GM23248 (cell line): ENCODE measurements at regions not wholly inside any gene's neighbourhood (a gene's known extent, or its start where the extent isn't known, plus 50 kb on each side); places are given as distances from the start of the nearest gene placed in this dataset.

Experiments used
- DNase-seq: peaks from one replicate; pipeline ENCODE4 v3.0.0-alpha.2; 2015
- H2AFZ ChIP-seq: fragments of 200-600 bp; sonication (generic); 2 replicates; pipeline ENCODE4 v1.6.1; 2016; ENCODE audit warnings: antibody characterized with exemption
- H3F3A ChIP-seq: fragments of 200-600 bp; sonication (generic); 2 replicates; pipeline ENCODE4 v1.6.1; 2016; ENCODE audit warnings: mild to moderate bottlenecking, antibody characterized with exemption, mixed run types; ENCODE audit not compliant: insufficient read depth
- H3K27ac ChIP-seq: fragments of 200-600 bp; sonication (generic); 2 replicates; pipeline ENCODE4 v1.5.1; 2016; ENCODE audit warnings: mild to moderate bottlenecking
- H3K27me3 ChIP-seq: fragments of 200-600 bp; sonication (generic); replicated peaks from 2 replicates; pipeline ENCODE4 v1.6.1; 2016; ENCODE audit warnings: mild to moderate bottlenecking; ENCODE audit not compliant: insufficient read depth
- H3K36me3 ChIP-seq: fragments of 200-600 bp; sonication (generic); 2 replicates; pipeline ENCODE4 v1.6.1; 2016; ENCODE audit warnings: low read depth, mild to moderate bottlenecking
- H3K4me1 ChIP-seq: fragments of 200-600 bp; sonication (generic); 2 replicates; pipeline ENCODE4 v1.6.1; 2016; ENCODE audit warnings: mild to moderate bottlenecking; ENCODE audit not compliant: insufficient read depth
- H3K4me2 ChIP-seq: fragments of 200-600 bp; sonication (generic); one replicate; pipeline ENCODE4 v1.6.1; 2016; ENCODE audit warnings: mild to moderate bottlenecking; ENCODE audit not compliant: unreplicated experiment
- H3K4me3 ChIP-seq: fragments of 200-600 bp; sonication (generic); 2 replicates; pipeline ENCODE4 v1.5.1; 2016; ENCODE audit warnings: mild to moderate bottlenecking
- H3K79me2 ChIP-seq: fragments of 200-600 bp; sonication (generic); 2 replicates; pipeline ENCODE4 v1.6.1; 2016; ENCODE audit warnings: mild to moderate bottlenecking; ENCODE audit not compliant: insufficient read depth
- H3K9ac ChIP-seq: fragments of 200-600 bp; sonication (generic); 2 replicates; pipeline ENCODE4 v1.6.1; 2016; ENCODE audit warnings: mild to moderate bottlenecking
- H3K9me2 ChIP-seq: fragments of 200-600 bp; sonication (generic); 2 replicates; pipeline ENCODE4 v1.6.1; 2016; ENCODE audit warnings: mixed run types, mild to moderate bottlenecking, moderate library complexity; ENCODE audit not compliant: insufficient read depth
- H3K9me3 ChIP-seq: fragments of 200-600 bp; sonication (generic); one replicate; pipeline ENCODE4 v1.6.1; 2017; ENCODE audit warnings: low read depth
- H4K20me1 ChIP-seq: fragments of 200-600 bp; sonication (generic); 2 replicates; pipeline ENCODE4 v1.6.0; 2016; ENCODE audit not compliant: insufficient read depth
- EZH2 ChIP-seq: fragments of 200-600 bp; sonication (generic); IDR thresholded peaks from 2 replicates; pipeline ENCODE4 v1.6.1; 2018; ENCODE audit warnings: antibody characterized with exemption, mild to moderate bottlenecking; ENCODE audit not compliant: insufficient read depth, poor library complexity, severe bottlenecking
- EZH2phosphoT487 ChIP-seq: fragments of 200-600 bp; sonication (generic); IDR thresholded peaks from 2 replicates; pipeline ENCODE4 v1.6.1; 2018; ENCODE audit warnings: antibody characterized with exemption, moderate library complexity, mild to moderate bottlenecking, low read depth; ENCODE audit not compliant: insufficient read depth
- WGBS, 2 experiments: methylation state at CpG; one replicate each; pipeline ENCODE4 v1.1.6; 2015 to 2017; ENCODE audit warnings: low lambda C conversion rate in 2 of 2, low coverage in 1 of 2; ENCODE audit errors: missing lambda C conversion rate in 2 of 2; 5-methylcytosine and 5-hydroxymethylcytosine counted together
- in situ Hi-C: fragments of 300-500 bp; cut with MboI; formaldehyde crosslinking; loops from 2 replicates; pipeline ENCODE4 v1.15.0; 2020

GRCh38 chr1:115183158-115183557, 93.9 kb upstream of the TSPAN2 start:
- 89 to 90% methylated on average over 6 of the region's 6 CpGs for WGBS, 2 experiments
- in situ Hi-C loops = no loop called here
- Histone ChIP-seq H3F3A (peaks cover 54% of the 10 kb centered on the region), H3K36me3 (no peaks in the 10 kb centered on the region), H3K79me2 (no peaks in the 10 kb centered on the region), H3K27me3 (no peaks in the 10 kb centered on the region), H3K4me2 (no peak overlapping the region), H3K9me3 (no peaks in the 10 kb centered on the region), H3K9ac (peak overlapping the region; percentile 77; the same call in 1 of the 2 replicates), H3K4me1 (peaks cover 68% of the 10 kb centered on the region), H2AFZ (peak overlapping the region; percentile 40), H4K20me1 (no peaks in the 10 kb centered on the region), H3K9me2 (no peaks in the 10 kb centered on the region), H3K27ac (peak overlapping the region; percentile 93), H3K4me3 (no peak overlapping the region)
- DNase-seq = no peak
- TF ChIP-seq EZH2phosphoT487 = no peak

GRCh38 chr1:115182012-115182715, 92.9 kb upstream of the TSPAN2 start:
- H3K27ac ChIP-seq = peak overlapping the region; percentile 93
- H3K79me2 ChIP-seq = no peaks in the 10 kb centered on the region
- no peaks in the 10 kb centered on the region for H3K27me3 ChIP-seq
- 46 to 48% methylated on average over 7 of the region's 7 CpGs for whole genome bisulfite sequencing, 2 experiments
- no peaks in the 10 kb centered on the region for H3K36me3 ChIP-seq
- H2AFZ ChIP-seq = no peak overlapping the region
- H3F3A ChIP-seq = peaks cover 54% of the 10 kb centered on the region
- in situ Hi-C loops = no loop called here
- peak; percentile 89 for DNase-seq
- no peaks in the 10 kb centered on the region for H4K20me1 ChIP-seq
- H3K4me3 ChIP-seq = no peak overlapping the region
- peaks cover 68% of the 10 kb centered on the region for H3K4me1 ChIP-seq
- H3K9me2 ChIP-seq = no peaks in the 10 kb centered on the region
- H3K4me2 ChIP-seq = no peak overlapping the region
- H3K9ac ChIP-seq = 0 out of 2 replicates have a peak overlapping the region, but pooled peaks have one; percentile 16
- TF ChIP-seq EZH2phosphoT487 (no peak), EZH2 (no peak)
- no peaks in the 10 kb centered on the region for H3K9me3 ChIP-seq

GRCh38 chr1:115181231-115181630, 91.9 kb upstream of the TSPAN2 start:
- Histone ChIP-seq H3F3A (peaks cover 54% of the 10 kb centered on the region), H3K27ac (peak overlapping the region; percentile 90), H3K9me3 (no peaks in the 10 kb centered on the region), H2AFZ (no peak overlapping the region; the same call in 1 of the 2 replicates), H3K9me2 (no peaks in the 10 kb centered on the region), H3K9ac (no peak overlapping the region), H3K27me3 (no peaks in the 10 kb centered on the region), H3K36me3 (no peaks in the 10 kb centered on the region), H4K20me1 (no peaks in the 10 kb centered on the region), H3K79me2 (no peaks in the 10 kb centered on the region), H3K4me1 (peaks cover 67% of the 10 kb centered on the region), H3K4me2 (no peak overlapping the region), H3K4me3 (no peak overlapping the region)
- TF ChIP-seq EZH2 (no peak), EZH2phosphoT487 (no peak)
- DNase-seq = no peak
- 69 to 71% methylated on average over 4 of the region's 4 CpGs for whole genome bisulfite sequencing, 2 experiments
- in situ Hi-C loops = no loop called here

GRCh38 chr1:115179397-115180079, 90.2 kb upstream of the TSPAN2 start:
- H3K4me1 ChIP-seq = peaks cover 54% of the 10 kb centered on the region
- peak overlapping the region; percentile 90 for H3K27ac ChIP-seq
- in situ Hi-C loops = no loop called here
- TF ChIP-seq EZH2phosphoT487 (0 out of 2 replicates have a peak, but pooled peaks have one; percentile 69), EZH2 (no peak)
- no peaks in the 10 kb centered on the region for H3K9me3 ChIP-seq
- H3K36me3 ChIP-seq = no peaks in the 10 kb centered on the region
- 1% methylated on average over 12 of the region's 12 CpGs for WGBS, 2 experiments
- H2AFZ ChIP-seq = no peak overlapping the region
- no peaks in the 10 kb centered on the region for H3K9me2 ChIP-seq
- no peaks in the 10 kb centered on the region for H4K20me1 ChIP-seq
- DNase-seq = peak; percentile 99
- no peak overlapping the region for H3K4me3 ChIP-seq
- H3K9ac ChIP-seq = peak overlapping the region; percentile 62
- H3K79me2 ChIP-seq = no peaks in the 10 kb centered on the region
- H3K27me3 ChIP-seq = no peaks in the 10 kb centered on the region
- peak overlapping the region; percentile 53 for H3K4me2 ChIP-seq
- peaks cover 52% of the 10 kb centered on the region for H3F3A ChIP-seq
